Cardiac muscle cell (in vitro differentiated cells and primary cell): ENCODE measurements at regions not wholly inside any gene's neighbourhood (a gene's known extent, or its start where the extent isn't known, plus 50 kb on each side); places are given as distances from the start of the nearest gene placed in this dataset.
A peak's percentile ranks its signal among the peaks of the same experiment; 100 is the strongest.

ENCODE experiments used
- DNase-seq, 2 donors: peaks; one replicate each; pipeline versions ENCODE4 v3.0.0 to v3.0.0-alpha.2; 2010 to 2017; ENCODE audit warnings: low read depth in 1 of 2, low spot score in 1 of 2
- H3K27ac ChIP-seq: fragments of 200-600 bp; sonication (generic); 2 replicates; pipeline ENCODE4 v1.5.1; 2016
- H3K27me3 ChIP-seq: fragments of 200-600 bp; sonication (generic); 2 replicates; pipeline ENCODE4 v1.6.0; 2016; ENCODE audit warnings: control low read depth
- H3K36me3 ChIP-seq: fragments of 200-600 bp; sonication (generic); 2 replicates; pipeline ENCODE4 v1.5.1; 2016; ENCODE audit warnings: control low read depth
- H3K4me1 ChIP-seq: fragments of 200-600 bp; sonication (generic); 2 replicates; pipeline ENCODE4 v1.8.1; 2017; ENCODE audit warnings: low read depth, mild to moderate bottlenecking, mixed run types
- H3K4me3 ChIP-seq: fragments of 200-600 bp; sonication (generic); 2 replicates; pipeline ENCODE4 v1.5.1; 2016; ENCODE audit warnings: mild to moderate bottlenecking
- H3K9me3 ChIP-seq: fragments of 200-600 bp; sonication (generic); 2 replicates; pipeline ENCODE4 v1.5.1; 2017; ENCODE audit warnings: low read depth, mild to moderate bottlenecking, control low read depth
- TF ChIP-seq, protein P1 (sequence below): IDR thresholded peaks from 2 replicates; pipeline ENCODE4 v1.5.1; 2012; ENCODE audit warnings: low read depth, mild to moderate bottlenecking, low read length

DNA sequence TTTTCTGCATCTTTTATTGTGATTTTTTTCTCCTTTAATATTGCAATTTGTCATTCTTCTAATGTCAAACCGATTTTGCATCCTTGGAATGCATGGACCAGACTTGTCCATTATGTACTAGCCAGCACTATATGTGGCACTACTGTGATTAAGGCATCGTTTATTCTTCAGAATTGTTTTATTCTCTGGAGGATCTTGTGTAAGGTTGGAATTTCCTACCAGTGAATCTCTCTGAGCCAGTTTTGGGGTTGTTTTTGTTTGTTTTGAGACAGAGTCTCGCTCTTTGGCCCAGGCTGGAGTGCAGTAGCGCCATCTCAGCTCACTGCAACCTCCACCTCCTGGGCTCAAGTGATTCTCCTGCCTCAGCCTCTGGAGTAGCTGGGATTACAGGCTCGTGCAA, 58.5 kb downstream of the IGLL5 start:
- TF ChIP-seq, protein P1, sequence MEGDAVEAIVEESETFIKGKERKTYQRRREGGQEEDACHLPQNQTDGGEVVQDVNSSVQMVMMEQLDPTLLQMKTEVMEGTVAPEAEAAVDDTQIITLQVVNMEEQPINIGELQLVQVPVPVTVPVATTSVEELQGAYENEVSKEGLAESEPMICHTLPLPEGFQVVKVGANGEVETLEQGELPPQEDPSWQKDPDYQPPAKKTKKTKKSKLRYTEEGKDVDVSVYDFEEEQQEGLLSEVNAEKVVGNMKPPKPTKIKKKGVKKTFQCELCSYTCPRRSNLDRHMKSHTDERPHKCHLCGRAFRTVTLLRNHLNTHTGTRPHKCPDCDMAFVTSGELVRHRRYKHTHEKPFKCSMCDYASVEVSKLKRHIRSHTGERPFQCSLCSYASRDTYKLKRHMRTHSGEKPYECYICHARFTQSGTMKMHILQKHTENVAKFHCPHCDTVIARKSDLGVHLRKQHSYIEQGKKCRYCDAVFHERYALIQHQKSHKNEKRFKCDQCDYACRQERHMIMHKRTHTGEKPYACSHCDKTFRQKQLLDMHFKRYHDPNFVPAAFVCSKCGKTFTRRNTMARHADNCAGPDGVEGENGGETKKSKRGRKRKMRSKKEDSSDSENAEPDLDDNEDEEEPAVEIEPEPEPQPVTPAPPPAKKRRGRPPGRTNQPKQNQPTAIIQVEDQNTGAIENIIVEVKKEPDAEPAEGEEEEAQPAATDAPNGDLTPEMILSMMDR, result no peak
- no peak overlapping the region for H3K4me3 ChIP-seq
- H3K27me3 ChIP-seq, result no peaks in the 10 kb centered on the region
- H3K9me3 ChIP-seq, result no peaks in the 10 kb centered on the region
- no peak for DNase-seq
- H3K36me3 ChIP-seq, result no peaks in the 10 kb centered on the region
- no peaks in the 10 kb centered on the region for H3K4me1 ChIP-seq
- no peak overlapping the region for H3K27ac ChIP-seq

DNA sequence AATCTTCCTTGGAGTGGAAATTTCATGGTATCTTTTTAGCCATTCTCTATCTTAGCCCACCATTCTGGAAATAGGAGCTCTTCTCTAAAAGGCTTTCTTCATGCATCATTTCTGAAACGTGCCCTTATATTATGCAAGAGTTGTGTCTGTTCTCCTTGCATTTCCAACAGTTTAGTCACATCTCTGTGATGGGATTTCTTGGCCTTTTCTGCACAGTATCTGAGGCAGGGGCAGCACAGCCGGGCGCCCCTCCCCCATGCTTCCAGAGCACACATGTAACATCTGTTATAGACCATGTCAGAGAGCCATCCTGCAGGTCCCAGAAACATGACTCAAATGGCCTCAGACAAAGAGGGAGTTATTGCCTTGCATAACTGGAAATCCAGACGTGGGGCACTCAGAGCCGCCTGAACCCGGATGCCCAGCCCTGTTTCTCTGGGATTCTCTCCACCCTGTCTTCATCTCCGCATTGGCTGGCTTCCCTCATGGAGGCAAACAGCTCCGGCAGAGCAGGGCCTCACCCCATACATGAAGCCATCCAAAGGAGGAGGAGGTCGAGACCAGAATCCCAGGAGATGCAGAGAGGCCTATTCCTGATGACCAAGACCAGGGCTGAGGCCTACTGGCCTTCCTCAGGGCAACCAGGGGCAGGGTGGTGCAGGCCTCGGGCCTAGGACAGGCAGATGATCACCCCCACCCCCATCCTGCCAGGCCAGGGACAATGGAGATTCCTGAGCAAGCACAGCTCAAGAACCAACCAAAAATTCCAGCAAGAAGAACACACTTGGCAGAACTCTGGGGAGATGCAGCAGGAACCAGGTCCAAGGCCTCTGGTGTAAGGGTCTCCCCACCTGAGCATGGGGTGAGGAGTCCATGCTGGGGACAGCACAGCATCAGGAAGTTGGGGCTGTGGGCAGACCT, 61.3 kb downstream of the IGLL5 start:
- Histone ChIP-seq H3K27me3 (no peaks in the 10 kb centered on the region), H3K9me3 (no peaks in the 10 kb centered on the region), H3K36me3 (no peaks in the 10 kb centered on the region), H3K4me1 (no peaks in the 10 kb centered on the region), H3K4me3 (no peak overlapping the region), H3K27ac (no peak overlapping the region)
- DNase-seq, result peak in 1 of 2 donors; percentile 68
- TF ChIP-seq, protein P1, result no peak

DNA sequence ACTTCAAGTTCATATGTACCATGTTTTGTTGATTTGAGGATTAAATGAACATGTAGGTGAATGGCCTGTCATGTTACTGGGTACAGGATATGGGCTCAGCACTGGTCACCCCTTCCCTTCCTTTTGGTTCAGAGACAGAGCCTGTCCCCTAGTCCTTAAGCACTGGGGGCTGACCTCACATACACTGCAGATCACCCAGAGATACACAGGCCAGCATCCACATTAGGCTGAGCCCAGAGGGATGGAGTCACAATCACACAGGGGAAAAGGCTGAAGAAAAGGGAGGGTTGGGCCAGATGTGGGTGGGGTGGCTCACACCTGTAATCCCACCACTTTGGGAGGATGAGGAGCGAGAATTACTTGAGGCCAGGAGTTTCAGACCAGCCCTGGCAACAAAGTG, 62.3 kb downstream of the IGLL5 start:
- DNase-seq, result no peak
- no peaks in the 10 kb centered on the region for H3K27me3 ChIP-seq
- TF ChIP-seq, protein P1, result no peak
- H3K4me3 ChIP-seq, result no peak overlapping the region
- H3K27ac ChIP-seq, result no peak overlapping the region
- no peaks in the 10 kb centered on the region for H3K36me3 ChIP-seq
- no peaks in the 10 kb centered on the region for H3K4me1 ChIP-seq
- no peaks in the 10 kb centered on the region for H3K9me3 ChIP-seq

DNA sequence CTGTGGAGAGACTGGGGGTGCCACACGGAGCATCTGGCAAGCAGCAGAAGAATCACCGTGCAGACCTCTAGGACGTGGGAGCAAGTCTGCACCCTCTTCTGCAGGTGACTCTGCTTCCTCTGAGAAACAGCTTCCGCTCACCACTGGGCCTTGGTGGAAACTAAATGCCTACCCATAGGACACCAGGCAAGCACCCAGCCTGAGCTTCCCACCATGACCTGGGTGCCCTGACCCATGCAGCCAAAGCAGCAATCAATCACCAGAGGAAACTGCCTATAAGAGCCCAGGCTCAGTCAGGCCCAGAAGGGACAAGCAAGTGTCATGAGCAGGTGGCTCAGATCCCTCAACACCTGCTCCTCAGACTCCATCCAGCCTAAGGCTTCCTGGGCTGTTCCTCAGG, 63.4 kb downstream of the IGLL5 start:
- Histone ChIP-seq H3K27me3 (no peaks in the 10 kb centered on the region), H3K4me1 (no peaks in the 10 kb centered on the region), H3K27ac (no peak overlapping the region), H3K4me3 (no peak overlapping the region), H3K36me3 (no peaks in the 10 kb centered on the region), H3K9me3 (no peaks in the 10 kb centered on the region)
- DNase-seq, result no peak
- TF ChIP-seq, protein P1, result no peak

DNA sequence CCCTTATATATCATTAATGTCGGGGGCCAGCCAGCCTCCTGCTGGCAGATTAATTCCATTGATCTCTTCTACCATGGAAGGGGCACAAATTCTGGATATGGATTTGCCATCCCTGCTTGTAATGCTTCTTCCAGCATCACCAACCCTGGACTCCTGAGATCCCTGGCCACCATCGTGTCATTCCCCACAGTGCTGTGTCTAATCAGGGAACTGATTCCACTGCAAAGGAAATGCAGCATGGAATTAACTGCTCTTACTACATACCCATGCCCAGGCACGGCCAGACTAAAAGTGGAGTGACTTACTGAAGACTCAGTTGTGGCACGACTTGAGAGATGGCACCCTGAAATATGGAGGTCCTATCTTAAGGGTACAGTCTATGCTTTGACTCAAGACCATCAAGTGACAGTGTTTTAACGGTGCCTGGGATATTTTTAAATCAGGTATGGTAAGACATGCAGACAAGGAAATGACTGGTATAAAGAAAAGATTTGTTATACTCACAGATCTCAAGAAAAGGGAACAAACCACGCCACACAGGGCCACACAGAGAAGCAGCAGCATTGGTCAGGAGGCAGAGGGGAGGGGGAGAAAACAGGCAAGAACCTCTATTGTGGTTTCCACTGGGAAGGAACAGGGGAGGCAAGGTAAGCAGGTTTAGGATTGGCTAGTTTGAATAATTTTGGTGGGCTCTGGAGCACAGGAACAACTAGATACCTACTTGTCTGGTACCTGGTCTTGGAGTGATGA, 65.1 kb downstream of the IGLL5 start:
- no peaks in the 10 kb centered on the region for H3K4me1 ChIP-seq
- TF ChIP-seq, protein P1, result no peak
- H3K4me3 ChIP-seq, result no peak overlapping the region
- no peaks in the 10 kb centered on the region for H3K9me3 ChIP-seq
- no peak overlapping the region for H3K27ac ChIP-seq
- H3K27me3 ChIP-seq, result no peaks in the 10 kb centered on the region
- DNase-seq, result no peak
- H3K36me3 ChIP-seq, result no peaks in the 10 kb centered on the region
